BE2C (cell line): ENCODE measurements at regions not wholly inside any gene's neighbourhood (a gene's known extent, or its start where the extent isn't known, plus 50 kb on each side); places are given as distances from the start of the nearest gene placed in this dataset.
A peak's percentile ranks its signal among the peaks of the same experiment; 100 is the strongest.

Experiments
- DNase-seq: peaks from one replicate; pipeline ENCODE4 v3.0.0-alpha.2; 2020
- H3K27me3 ChIP-seq: fragments of 250-450 bp; sonication (Bioruptor Pico); 2 replicates; pipeline ENCODE4 v1.5.1; 2020; ENCODE audit warnings: mild to moderate bottlenecking
- H3K36me3 ChIP-seq: fragments of 250-450 bp; sonication (Bioruptor Pico); 2 replicates; pipeline ENCODE4 v1.5.1; 2020; ENCODE audit warnings: mild to moderate bottlenecking
- H3K4me1 ChIP-seq: fragments of 250-450 bp; sonication (Bioruptor Pico); 2 replicates; pipeline ENCODE4 v1.5.1; 2020
- H3K4me3 ChIP-seq: 2 replicates; pipeline ENCODE4 v1.5.1; 2011; ENCODE audit warnings: low read depth, low read length
- H3K9me3 ChIP-seq: fragments of 250-450 bp; sonication (Bioruptor Pico); 2 replicates; pipeline ENCODE4 v1.5.1; 2020
- TF ChIP-seq, protein P1 (sequence below): IDR thresholded peaks from 2 replicates; pipeline ENCODE4 v1.5.1; 2012; ENCODE audit warnings: mild to moderate bottlenecking, low read depth, low read length

DNA sequence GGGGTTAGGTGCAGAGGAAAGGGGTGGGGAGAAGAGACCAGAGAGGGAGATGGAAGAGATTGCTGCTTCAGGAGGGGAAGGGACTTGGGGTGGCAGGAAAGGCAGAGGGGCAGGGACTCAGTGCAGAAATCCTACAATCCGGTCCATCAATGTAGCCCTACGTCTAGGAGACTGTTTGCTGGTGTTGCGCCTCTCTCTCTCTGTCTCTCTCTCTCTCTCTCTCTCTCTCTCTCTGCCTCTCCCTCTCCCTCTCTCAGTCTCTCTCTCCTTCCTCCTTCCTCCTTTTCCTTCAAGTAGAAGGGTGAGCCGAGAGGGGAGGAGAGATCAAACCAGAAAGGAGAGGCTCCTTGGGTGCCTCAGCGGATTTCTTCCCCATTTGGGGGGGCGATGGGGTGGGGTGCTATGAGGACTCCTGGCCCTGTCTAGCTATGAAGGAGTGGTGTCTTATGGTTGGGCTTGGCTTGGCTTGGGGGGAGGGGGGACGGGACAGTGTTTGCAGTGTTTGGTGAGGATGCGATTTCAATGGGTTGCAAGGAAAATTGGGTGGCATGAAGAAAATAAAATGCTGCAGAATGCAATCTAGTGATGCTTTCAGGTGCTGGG is 181.2 kb downstream of the TBXT start:
- Histone ChIP-seq H3K4me3 (peak overlapping the region; percentile 70), H3K27me3 (peaks cover 34% of the 10 kb centered on the region), H3K9me3 (no peaks in the 10 kb centered on the region), H3K36me3 (no peaks in the 10 kb centered on the region), H3K4me1 (no peaks in the 10 kb centered on the region; the same call in 1 of the 2 replicates)
- DNase-seq: no peak
- TF ChIP-seq, protein P1, sequence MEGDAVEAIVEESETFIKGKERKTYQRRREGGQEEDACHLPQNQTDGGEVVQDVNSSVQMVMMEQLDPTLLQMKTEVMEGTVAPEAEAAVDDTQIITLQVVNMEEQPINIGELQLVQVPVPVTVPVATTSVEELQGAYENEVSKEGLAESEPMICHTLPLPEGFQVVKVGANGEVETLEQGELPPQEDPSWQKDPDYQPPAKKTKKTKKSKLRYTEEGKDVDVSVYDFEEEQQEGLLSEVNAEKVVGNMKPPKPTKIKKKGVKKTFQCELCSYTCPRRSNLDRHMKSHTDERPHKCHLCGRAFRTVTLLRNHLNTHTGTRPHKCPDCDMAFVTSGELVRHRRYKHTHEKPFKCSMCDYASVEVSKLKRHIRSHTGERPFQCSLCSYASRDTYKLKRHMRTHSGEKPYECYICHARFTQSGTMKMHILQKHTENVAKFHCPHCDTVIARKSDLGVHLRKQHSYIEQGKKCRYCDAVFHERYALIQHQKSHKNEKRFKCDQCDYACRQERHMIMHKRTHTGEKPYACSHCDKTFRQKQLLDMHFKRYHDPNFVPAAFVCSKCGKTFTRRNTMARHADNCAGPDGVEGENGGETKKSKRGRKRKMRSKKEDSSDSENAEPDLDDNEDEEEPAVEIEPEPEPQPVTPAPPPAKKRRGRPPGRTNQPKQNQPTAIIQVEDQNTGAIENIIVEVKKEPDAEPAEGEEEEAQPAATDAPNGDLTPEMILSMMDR: no peak

GRCh38 chr6:165985806-165986299 is 181.8 kb downstream of the TBXT start:
- Histone ChIP-seq H3K4me3 (peak overlapping the region; percentile 70; the same call in 1 of the 2 replicates), H3K27me3 (peaks cover 34% of the 10 kb centered on the region), H3K4me1 (no peaks in the 10 kb centered on the region; the same call in 1 of the 2 replicates), H3K9me3 (no peaks in the 10 kb centered on the region), H3K36me3 (no peaks in the 10 kb centered on the region)
- no peak for DNase-seq
- TF ChIP-seq, protein P1: no peak

DNA sequence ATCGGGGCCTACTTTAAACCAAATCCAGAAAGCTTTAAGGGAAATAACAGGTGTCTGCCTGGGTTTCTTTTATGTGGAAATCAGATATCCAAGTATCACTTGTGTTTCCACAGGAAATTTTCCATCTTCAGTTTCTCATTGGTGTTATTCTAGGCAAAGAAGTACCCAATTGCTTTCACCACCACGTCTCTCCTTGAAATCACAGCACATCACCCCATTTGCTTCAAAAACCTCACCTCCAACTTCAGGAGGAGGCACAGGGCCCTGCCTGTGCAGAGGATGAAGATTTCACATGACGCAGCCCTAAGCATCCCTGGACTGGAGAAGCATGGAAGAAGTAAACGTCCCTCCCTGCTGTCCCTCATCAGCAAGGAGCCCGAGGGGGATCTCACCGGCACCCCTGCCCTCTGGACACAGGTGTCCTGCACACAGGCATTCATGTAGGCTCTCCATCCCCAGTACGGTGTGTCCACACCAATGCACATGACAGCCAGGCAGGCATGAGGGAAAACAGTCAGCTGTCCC is 182.3 kb downstream of the TBXT start:
- no peaks in the 10 kb centered on the region for H3K9me3 ChIP-seq
- H3K27me3 ChIP-seq: peaks cover 34% of the 10 kb centered on the region
- no peak for DNase-seq
- no peak overlapping the region for H3K4me3 ChIP-seq
- H3K36me3 ChIP-seq: no peaks in the 10 kb centered on the region
- TF ChIP-seq, protein P1: no peak
- no peaks in the 10 kb centered on the region; the same call in 1 of the 2 replicates for H3K4me1 ChIP-seq

DNA sequence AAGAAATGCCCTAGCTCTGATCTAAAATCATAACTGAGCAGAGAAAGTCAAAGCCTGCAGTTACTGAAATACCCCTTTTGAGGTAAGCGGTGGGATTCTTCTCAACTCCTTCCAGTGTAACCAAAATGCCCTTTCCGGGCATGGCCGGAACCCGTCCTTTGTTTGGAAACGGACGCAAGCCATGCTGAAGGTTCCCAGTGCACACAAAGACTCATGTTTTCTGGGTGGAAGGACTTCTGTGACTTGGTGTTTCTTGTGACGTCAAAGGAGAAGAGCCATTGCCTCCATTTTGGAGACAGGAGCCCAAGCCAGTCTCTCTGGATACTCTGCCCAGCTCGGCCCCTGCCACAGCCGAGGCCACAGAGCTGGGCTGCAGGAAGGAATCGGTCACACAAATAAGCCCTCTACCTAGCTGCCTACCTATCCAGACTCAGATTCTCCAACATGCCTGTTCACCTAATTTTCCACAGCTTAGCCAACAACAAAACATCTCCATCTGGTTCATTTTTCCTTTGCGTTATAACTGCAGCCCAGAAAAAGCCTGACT is 182.8 kb downstream of the TBXT start:
- no peaks in the 10 kb centered on the region for H3K9me3 ChIP-seq
- H3K27me3 ChIP-seq: peaks cover 32% of the 10 kb centered on the region
- DNase-seq: no peak
- no peak overlapping the region for H3K4me3 ChIP-seq
- TF ChIP-seq, protein P1: no peak
- no peaks in the 10 kb centered on the region; the same call in 1 of the 2 replicates for H3K4me1 ChIP-seq
- H3K36me3 ChIP-seq: no peaks in the 10 kb centered on the region

DNA sequence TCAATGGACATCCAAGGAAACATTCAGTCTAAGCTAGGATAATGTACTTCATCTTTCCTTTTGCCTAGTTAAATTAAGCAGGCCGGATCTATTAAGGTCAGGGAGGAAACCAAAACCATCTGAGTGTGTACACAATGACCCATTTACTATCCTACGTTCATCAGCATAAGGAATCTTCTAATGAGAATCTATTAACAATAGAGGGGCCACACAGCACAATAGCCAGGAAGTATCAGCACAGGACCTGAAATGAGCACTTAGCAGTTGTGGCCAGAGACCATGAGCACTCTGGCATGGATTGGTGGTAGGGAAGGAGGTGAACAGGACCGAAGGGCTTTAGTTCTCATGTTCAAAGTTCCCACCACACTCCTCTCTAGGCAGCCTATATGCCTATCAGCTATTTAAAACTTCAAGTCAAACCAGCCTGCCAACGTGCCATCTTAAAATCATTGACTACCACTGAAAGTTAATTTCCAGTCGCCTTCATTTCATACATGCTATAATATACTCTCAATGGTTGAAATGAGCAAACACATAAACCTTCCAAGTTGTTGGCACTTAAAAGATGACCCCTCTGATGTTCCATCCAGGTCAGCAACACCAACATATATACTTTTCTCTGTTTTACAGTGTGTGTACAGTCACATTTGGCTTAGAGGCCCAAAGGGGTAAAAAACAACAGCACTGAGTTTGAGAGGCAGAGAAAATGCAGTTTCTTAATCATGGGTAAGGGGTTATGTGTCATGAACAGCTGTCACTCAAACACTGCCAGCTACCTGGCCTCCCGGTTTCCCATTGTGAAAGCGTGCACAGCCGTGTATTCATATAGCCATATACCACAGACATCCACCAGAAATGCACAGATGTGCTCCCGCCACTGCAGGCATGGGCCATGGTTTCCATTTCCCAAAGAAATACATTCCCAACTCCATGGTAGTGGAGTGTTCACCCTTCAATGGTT is 184.3 kb downstream of the TBXT start:
- Histone ChIP-seq H3K4me1 (no peaks in the 10 kb centered on the region), H3K27me3 (peaks cover 18% of the 10 kb centered on the region), H3K9me3 (no peaks in the 10 kb centered on the region), H3K4me3 (no peak overlapping the region), H3K36me3 (no peaks in the 10 kb centered on the region)
- TF ChIP-seq, protein P1: no peak
- DNase-seq: no peak
